Mesenchymal stem cell (in vitro differentiated cells and primary cell): ENCODE measurements at regions not wholly inside any gene's neighbourhood (a gene's known extent, or its start where the extent isn't known, plus 50 kb on each side); places are given as distances from the start of the nearest gene placed in this dataset.
"Not testable (repeated sequence)": the region's sequence is repeated elsewhere in the genome, so short reads cannot be mapped to it uniquely, and the experiment has no call there.

ENCODE experiments used
- DNase-seq: peaks from one replicate; pipeline ENCODE4 v3.0.0-alpha.2; 2013
- H2AFZ ChIP-seq: one replicate; pipeline ENCODE4 v1.6.1; 2013; ENCODE audit warnings: low read depth, mild to moderate bottlenecking, control low read depth, inconsistent platforms, low read length, moderate library complexity
- H2AK5ac ChIP-seq: 2 replicates; pipeline ENCODE4 v1.6.1; 2013; ENCODE audit warnings: low read length, moderate library complexity, mild to moderate bottlenecking, inconsistent platforms; ENCODE audit not compliant: severe bottlenecking
- H2BK120ac ChIP-seq: one replicate; pipeline ENCODE4 v1.6.1; 2013; ENCODE audit warnings: low read depth, mild to moderate bottlenecking, inconsistent platforms, low read length, moderate library complexity
- H2BK12ac ChIP-seq, 2 experiments: one replicate each; pipeline ENCODE4 v1.6.1; 2013; ENCODE audit warnings: inconsistent platforms in 2 of 2, low read length in 2 of 2, mild to moderate bottlenecking in 2 of 2, moderate library complexity in 2 of 2, control low read depth in 1 of 2
- H2BK15ac ChIP-seq: one replicate; pipeline ENCODE4 v1.6.1; 2013; ENCODE audit warnings: mild to moderate bottlenecking, low read depth, inconsistent platforms; ENCODE audit not compliant: poor library complexity, severe bottlenecking
- H2BK5ac ChIP-seq: 2 replicates; pipeline ENCODE4 v1.6.1; 2013; ENCODE audit warnings: low read depth, mild to moderate bottlenecking, low read length, control low read depth, inconsistent platforms; ENCODE audit not compliant: poor library complexity, severe bottlenecking
- H3K14ac ChIP-seq, 2 experiments: one replicate each; pipeline ENCODE4 v1.6.1; 2013; ENCODE audit warnings: inconsistent platforms in 2 of 2, low read length in 2 of 2, control low read depth in 1 of 2, mild to moderate bottlenecking in 1 of 2, moderate library complexity in 1 of 2
- H3K18ac ChIP-seq, 2 experiments: one replicate each; pipeline ENCODE4 v1.6.1; 2013; ENCODE audit warnings: inconsistent platforms in 2 of 2, low read length in 2 of 2, control low read depth in 1 of 2, low read depth in 1 of 2, mild to moderate bottlenecking in 1 of 2
- H3K23ac ChIP-seq, 2 experiments: one replicate each; pipeline ENCODE4 v1.6.1; 2013; ENCODE audit warnings: inconsistent platforms in 2 of 2, low read length in 2 of 2, mild to moderate bottlenecking in 2 of 2, moderate library complexity in 2 of 2, control low read depth in 1 of 2
- H3K27ac ChIP-seq: 2 replicates; pipeline ENCODE4 v1.5.1; 2013; ENCODE audit warnings: mild to moderate bottlenecking, moderate library complexity, low read length, control low read depth, inconsistent platforms; ENCODE audit not compliant: poor library complexity, severe bottlenecking
- H3K27me3 ChIP-seq, 2 experiments: 2 replicates each; pipeline versions ENCODE4 v1.6.1 to v1.7.0; 2013; ENCODE audit warnings: low read length in 2 of 2, mild to moderate bottlenecking in 2 of 2, moderate library complexity in 2 of 2, control low read depth in 1 of 2, inconsistent platforms in 1 of 2; ENCODE audit not compliant: control insufficient read depth in 1 of 2, insufficient read depth in 1 of 2
- H3K36me3 ChIP-seq, 2 experiments: 2 replicates each; pipeline versions ENCODE4 v1.6.1 to v1.7.0; 2013; ENCODE audit warnings: low read length in 2 of 2, control low read depth in 1 of 2, inconsistent platforms in 1 of 2, low read depth in 1 of 2, mild to moderate bottlenecking in 1 of 2; ENCODE audit not compliant: insufficient read depth in 2 of 2, control insufficient read depth in 1 of 2
- H3K4ac ChIP-seq, 2 experiments: one replicate each; pipeline ENCODE4 v1.6.1; 2013; ENCODE audit warnings: inconsistent platforms in 2 of 2, low read length in 2 of 2, mild to moderate bottlenecking in 2 of 2, moderate library complexity in 2 of 2, control low read depth in 1 of 2, low read depth in 1 of 2
- H3K4me1 ChIP-seq: 2 replicates; pipeline ENCODE4 v1.6.1; 2013; ENCODE audit warnings: low read depth, low read length, control low read depth; ENCODE audit not compliant: control insufficient read depth, insufficient read depth
- H3K4me2 ChIP-seq: 2 replicates; pipeline ENCODE4 v1.6.1; 2013; ENCODE audit warnings: low read length, mild to moderate bottlenecking, inconsistent platforms; ENCODE audit not compliant: poor library complexity, severe bottlenecking
- H3K4me3 ChIP-seq, 2 experiments: 2 replicates each; pipeline versions ENCODE4 v1.5.1 to v1.7.0; 2013; ENCODE audit warnings: low read length in 2 of 2, mild to moderate bottlenecking in 2 of 2, control low read depth in 1 of 2, low read depth in 1 of 2; ENCODE audit not compliant: insufficient read depth in 1 of 2
- H3K79me1 ChIP-seq: replicated peaks from 2 replicates; pipeline ENCODE4 v1.6.1; 2013; ENCODE audit warnings: mild to moderate bottlenecking, control low read depth, low read length, inconsistent platforms; ENCODE audit not compliant: poor library complexity, severe bottlenecking
- H3K9ac ChIP-seq: 2 replicates; pipeline ENCODE4 v1.7.0; 2013; ENCODE audit warnings: mild to moderate bottlenecking, low read length, moderate library complexity
- H3K9me3 ChIP-seq: 2 replicates; pipeline ENCODE4 v1.7.0; 2013; ENCODE audit warnings: mild to moderate bottlenecking, low read length; ENCODE audit not compliant: control insufficient read depth
- H4K8ac ChIP-seq: one replicate; pipeline ENCODE4 v1.6.1; 2013; ENCODE audit warnings: inconsistent platforms, mild to moderate bottlenecking, low read length, moderate library complexity
- H4K91ac ChIP-seq: one replicate; pipeline ENCODE4 v1.6.1; 2013; ENCODE audit warnings: mild to moderate bottlenecking, low read length, inconsistent platforms
- WGBS: methylation state at CpG from one replicate; pipeline ENCODE4 v1.1.7; 2013; ENCODE audit warnings: mixed read lengths; 5-methylcytosine and 5-hydroxymethylcytosine counted together

GRCh38 chr2:185984670-185985069 lies 246.1 kb downstream of the FSIP2 start:
- H3K4ac ChIP-seq = no peak overlapping the region
- H3K36me3 ChIP-seq = no peaks in the 10 kb centered on the region
- no peak overlapping the region for H2AK5ac ChIP-seq
- no peak overlapping the region for H3K23ac ChIP-seq
- H4K91ac ChIP-seq = no peak overlapping the region
- no peak overlapping the region for H2BK15ac ChIP-seq
- no peaks in the 10 kb centered on the region for H3K4me1 ChIP-seq
- no peaks in the 10 kb centered on the region for H3K9me3 ChIP-seq
- peak; percentile 53 for DNase-seq
- H3K27ac ChIP-seq = no peak overlapping the region
- H3K79me1 ChIP-seq = no peaks in the 10 kb centered on the region
- H2BK5ac ChIP-seq = no peak overlapping the region
- no peak overlapping the region for H3K4me2 ChIP-seq
- H3K14ac ChIP-seq = no peak overlapping the region
- H3K4me3 ChIP-seq = no peak overlapping the region
- no peaks in the 10 kb centered on the region for H3K27me3 ChIP-seq
- no peak overlapping the region for H4K8ac ChIP-seq
- no peak overlapping the region for H3K9ac ChIP-seq
- no peak overlapping the region for H2BK12ac ChIP-seq
- no peak overlapping the region for H3K18ac ChIP-seq
- no CpG with 5 or more reads among the region's 1 CpG for WGBS
- H2BK120ac ChIP-seq = no peak overlapping the region
- H2AFZ ChIP-seq = no peak overlapping the region

DNA sequence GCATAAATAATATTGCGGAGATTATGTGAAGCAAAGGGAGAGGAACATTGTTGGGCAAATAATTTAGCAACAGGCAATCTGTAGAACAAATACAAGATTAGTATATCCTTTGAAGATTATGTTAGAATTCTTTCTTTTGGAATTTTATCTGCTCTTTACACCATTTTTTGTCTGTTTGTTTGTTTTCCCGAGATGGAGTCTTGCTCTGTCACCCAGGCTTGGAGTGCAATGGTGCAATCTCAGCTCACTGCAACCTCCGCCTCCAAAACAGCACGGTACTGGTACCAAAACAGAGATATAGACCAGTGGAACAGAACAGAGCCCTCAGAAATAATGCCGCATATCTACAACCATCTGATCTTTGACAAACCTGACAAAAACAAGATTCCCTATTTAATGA lies 250.3 kb downstream of the FSIP2 start:
- not testable (repeated sequence) for H3K27ac ChIP-seq, H3K4me3 ChIP-seq, H3K4ac ChIP-seq, H2AFZ ChIP-seq, H3K27me3 ChIP-seq, H3K23ac ChIP-seq, H2AK5ac ChIP-seq, H3K14ac ChIP-seq, DNase-seq, H3K9ac ChIP-seq, H2BK15ac ChIP-seq, H3K4me1 ChIP-seq, H2BK5ac ChIP-seq, H4K8ac ChIP-seq, H2BK12ac ChIP-seq, H2BK120ac ChIP-seq, H3K79me1 ChIP-seq, H3K9me3 ChIP-seq, H3K4me2 ChIP-seq, H4K91ac ChIP-seq, H3K18ac ChIP-seq, H3K36me3 ChIP-seq
- WGBS = 85% methylated on average over 2 of the region's 5 CpGs

DNA sequence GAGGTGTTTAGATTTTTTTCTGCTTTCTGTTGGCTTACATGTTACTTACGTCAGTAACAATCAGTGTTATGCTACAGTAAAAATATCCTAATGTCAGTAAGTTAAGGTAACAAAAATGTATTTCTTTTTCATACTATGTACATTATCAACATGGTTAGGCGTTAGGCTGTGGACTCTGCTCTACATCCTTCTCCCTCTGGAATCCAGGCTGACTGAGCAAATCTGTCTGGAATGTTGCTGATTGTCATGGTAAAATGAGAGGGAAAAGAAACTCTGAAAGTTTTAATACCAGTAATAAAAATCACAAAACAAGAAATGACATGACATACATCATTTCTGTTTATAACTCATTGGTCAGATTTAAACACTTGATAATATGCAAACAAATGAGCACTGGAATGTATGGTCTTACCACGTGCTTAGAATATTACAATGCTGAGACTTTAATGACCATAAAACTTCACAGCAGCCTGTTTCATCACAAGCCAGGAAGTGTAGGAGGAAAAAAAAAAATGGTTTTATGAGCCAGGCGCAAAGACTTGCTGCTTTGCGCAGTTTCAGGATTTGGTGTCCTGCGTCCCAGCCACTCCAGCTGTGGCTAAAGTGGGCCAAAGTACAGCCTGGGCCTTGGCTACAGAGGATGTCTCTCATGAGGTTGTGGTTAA lies 252.4 kb downstream of the FSIP2 start:
- H4K91ac ChIP-seq = no peak overlapping the region
- H3K9ac ChIP-seq = no peak overlapping the region
- H2BK12ac ChIP-seq = no peak overlapping the region
- peak overlapping the region; percentile 51 for H2AK5ac ChIP-seq
- no peak overlapping the region for H2BK5ac ChIP-seq
- peak; percentile 89 for DNase-seq
- H3K23ac ChIP-seq = no peak overlapping the region
- H3K4me2 ChIP-seq = no peak overlapping the region
- H3K36me3 ChIP-seq = no peaks in the 10 kb centered on the region
- peaks cover 2% of the 10 kb centered on the region for H3K4me1 ChIP-seq
- no peak overlapping the region for H3K4ac ChIP-seq
- H4K8ac ChIP-seq = no peak overlapping the region
- no peaks in the 10 kb centered on the region for H3K9me3 ChIP-seq
- peak overlapping the region; percentile 34 for H3K27ac ChIP-seq
- H3K4me3 ChIP-seq = no peak overlapping the region
- H3K27me3 ChIP-seq = no peaks in the 10 kb centered on the region
- H2BK15ac ChIP-seq = no peak overlapping the region
- WGBS = 2% methylated on average over 3 of the region's 6 CpGs
- no peak overlapping the region for H3K18ac ChIP-seq
- no peak overlapping the region for H2BK120ac ChIP-seq
- no peak overlapping the region for H2AFZ ChIP-seq
- no peaks in the 10 kb centered on the region for H3K79me1 ChIP-seq
- no peak overlapping the region for H3K14ac ChIP-seq

- no peaks in the 10 kb centered on the region for H3K27me3 ChIP-seq
- no peak overlapping the region for H3K23ac ChIP-seq
- H3K18ac ChIP-seq = no peak overlapping the region
- H2BK5ac ChIP-seq = no peak overlapping the region
- WGBS = no CpG with 5 or more reads among the region's 2 CpGs
- H2BK12ac ChIP-seq = no peak overlapping the region
- no peak overlapping the region for H3K4me2 ChIP-seq
- H2BK15ac ChIP-seq = no peak overlapping the region
- H4K91ac ChIP-seq = no peak overlapping the region
- H3K4me3 ChIP-seq = no peak overlapping the region
- no peaks in the 10 kb centered on the region for H3K36me3 ChIP-seq
- H3K79me1 ChIP-seq = no peaks in the 10 kb centered on the region
- DNase-seq = no peak
- no peak overlapping the region for H2AK5ac ChIP-seq
- H3K9me3 ChIP-seq = no peaks in the 10 kb centered on the region
- no peaks in the 10 kb centered on the region for H3K4me1 ChIP-seq
- no peak overlapping the region for H2AFZ ChIP-seq
- no peak overlapping the region for H3K4ac ChIP-seq
- no peak overlapping the region for H3K14ac ChIP-seq
- no peak overlapping the region for H4K8ac ChIP-seq
- H3K9ac ChIP-seq = no peak overlapping the region
- H3K27ac ChIP-seq = no peak overlapping the region
- no peak overlapping the region for H2BK120ac ChIP-seq
Observed at GRCh38 chr2:185998562-185999070, 260.0 kb downstream of the FSIP2 start.
